Epidermal melanocyte (primary cell): ENCODE measurements at regions not wholly inside any gene's neighbourhood (a gene's known extent, or its start where the extent isn't known, plus 50 kb on each side); places are given as distances from the start of the nearest gene placed in this dataset.
A peak's percentile ranks its signal among the peaks of the same experiment; 100 is the strongest.

Source experiments
- DNase-seq: peaks from one replicate; pipeline ENCODE4 v3.0.0; 2011; ENCODE audit warnings: low spot score; ENCODE audit not compliant: insufficient read length

DNA sequence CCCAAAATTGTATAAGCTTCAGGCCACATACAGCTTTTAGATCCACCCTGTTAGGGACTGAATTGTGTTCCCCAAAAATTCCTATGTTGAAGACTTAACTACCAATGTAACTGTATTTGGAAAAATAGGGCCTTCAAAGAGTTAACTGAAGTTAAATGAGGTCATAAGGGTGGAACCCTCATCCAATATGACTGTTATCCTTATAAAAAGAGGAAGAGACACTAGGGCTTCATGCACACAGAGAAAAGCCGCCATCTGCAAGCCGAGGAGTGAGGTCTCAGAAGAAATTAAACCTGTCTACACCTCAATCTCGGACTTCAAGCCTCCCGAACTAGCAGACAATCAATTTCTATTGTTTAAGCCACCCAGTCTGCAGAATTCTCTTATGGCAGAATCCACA is 317.9 kb upstream of the NFE2L3 start:
- DNase-seq: no peak

DNA sequence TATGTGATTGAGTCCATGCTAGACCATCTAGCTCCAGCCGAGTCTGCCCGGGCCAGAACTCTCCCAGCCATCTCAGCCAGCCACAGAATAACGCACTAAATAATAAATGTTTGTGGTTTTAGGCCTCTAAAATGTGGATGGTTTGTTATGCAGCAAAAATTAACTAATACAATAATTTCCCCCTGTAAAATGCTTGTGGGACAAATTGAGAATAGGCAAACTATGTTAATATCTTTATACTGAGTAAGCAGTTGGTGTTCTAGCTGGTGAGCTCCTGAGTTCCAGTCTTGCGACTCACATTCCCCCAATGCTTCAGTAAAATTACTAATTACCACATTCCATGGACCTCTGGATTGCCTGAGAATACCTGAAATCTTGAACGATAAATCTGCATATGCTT is 316.8 kb upstream of the NFE2L3 start:
- DNase-seq: no peak

GRCh38 chr7:25839084-25839769 is 312.8 kb upstream of the NFE2L3 start:
- DNase-seq: no peak

- no peak for DNase-seq
These were observed 311.7 kb upstream of the NFE2L3 start for GRCh38 chr7:25840209-25840792.

- no peak for DNase-seq
These were observed 310.4 kb upstream of the NFE2L3 start for GRCh38 chr7:25841575-25841974.

GRCh38 chr7:25842201-25842733 is 309.7 kb upstream of the NFE2L3 start:
- DNase-seq: no peak

GRCh38 chr7:25843467-25843866 is 308.5 kb upstream of the NFE2L3 start:
- no peak for DNase-seq

DNA sequence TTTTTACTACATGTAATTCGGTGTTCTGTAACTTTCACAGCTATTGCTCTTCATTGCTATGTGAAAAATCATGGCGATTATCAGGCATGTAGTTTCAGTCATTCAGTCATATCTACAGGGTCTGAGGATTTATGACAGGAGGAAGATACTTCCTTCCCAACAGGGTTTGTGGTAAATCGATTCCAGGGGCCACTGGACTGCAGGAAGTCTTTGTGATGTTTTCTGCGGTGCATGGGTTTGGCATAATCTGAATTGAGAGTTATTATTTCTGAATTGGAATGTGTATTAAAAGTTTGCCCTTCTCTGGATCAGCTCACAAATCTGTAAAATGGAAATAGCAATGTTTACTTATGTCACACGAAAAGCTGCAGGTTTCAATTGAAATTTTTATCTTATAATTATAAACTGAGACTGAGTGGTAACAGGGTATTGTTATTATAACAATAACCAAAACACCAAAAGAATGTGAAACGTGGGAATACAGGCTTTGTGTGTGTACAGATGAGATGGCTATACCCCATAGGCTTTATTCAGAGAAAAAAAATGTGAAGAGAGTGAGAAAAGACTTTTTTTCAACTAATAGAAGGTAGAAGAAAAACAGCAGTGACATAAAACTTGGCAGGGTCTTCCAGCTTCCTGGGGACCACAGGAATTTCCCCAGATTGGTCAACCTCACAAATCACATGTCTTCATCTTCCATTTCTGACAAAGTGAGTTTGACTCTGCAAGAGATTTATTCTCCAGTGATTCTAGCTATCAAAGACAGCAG is 307.7 kb upstream of the NFE2L3 start:
- no peak for DNase-seq

DNA sequence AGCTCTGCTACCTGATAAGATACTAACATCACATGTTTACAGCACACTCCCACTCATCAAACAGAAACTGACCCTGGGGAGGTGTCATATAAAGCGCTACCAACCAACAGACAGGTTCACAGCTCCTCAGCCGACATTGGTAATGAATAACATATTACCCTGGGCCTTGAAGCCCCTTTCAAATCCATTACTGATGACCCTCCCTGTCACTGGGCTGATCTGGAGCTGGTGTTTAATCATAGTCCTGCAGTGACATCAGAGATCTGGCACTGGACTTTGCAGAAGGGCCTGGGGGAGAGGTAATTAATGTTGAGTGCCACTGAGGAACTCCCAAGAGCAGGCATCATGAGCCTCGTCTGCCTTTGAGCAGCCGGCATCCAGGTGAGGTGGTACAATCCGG is 306.5 kb upstream of the NFE2L3 start:
- DNase-seq: no peak

DNA sequence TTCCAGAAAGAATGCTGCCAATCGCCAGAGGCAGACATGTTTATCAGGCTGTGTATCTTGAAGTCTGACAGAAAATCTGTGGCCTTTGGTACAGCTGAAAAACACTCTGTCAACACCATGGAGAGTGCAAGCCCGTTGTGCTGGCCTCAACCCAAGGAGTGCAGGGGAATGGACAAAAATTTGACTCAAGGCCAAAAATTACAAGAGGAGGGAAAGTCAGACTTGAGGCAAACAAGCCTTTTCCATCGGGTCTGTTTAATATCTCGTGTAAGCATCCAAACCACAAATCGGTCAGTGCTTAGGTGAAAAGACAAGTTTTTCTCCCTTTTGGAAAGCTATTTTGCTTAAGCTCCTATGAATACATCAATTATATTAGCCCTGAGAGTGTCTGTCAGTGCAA is 305.3 kb upstream of the NFE2L3 start:
- DNase-seq: peak; percentile 63

DNA sequence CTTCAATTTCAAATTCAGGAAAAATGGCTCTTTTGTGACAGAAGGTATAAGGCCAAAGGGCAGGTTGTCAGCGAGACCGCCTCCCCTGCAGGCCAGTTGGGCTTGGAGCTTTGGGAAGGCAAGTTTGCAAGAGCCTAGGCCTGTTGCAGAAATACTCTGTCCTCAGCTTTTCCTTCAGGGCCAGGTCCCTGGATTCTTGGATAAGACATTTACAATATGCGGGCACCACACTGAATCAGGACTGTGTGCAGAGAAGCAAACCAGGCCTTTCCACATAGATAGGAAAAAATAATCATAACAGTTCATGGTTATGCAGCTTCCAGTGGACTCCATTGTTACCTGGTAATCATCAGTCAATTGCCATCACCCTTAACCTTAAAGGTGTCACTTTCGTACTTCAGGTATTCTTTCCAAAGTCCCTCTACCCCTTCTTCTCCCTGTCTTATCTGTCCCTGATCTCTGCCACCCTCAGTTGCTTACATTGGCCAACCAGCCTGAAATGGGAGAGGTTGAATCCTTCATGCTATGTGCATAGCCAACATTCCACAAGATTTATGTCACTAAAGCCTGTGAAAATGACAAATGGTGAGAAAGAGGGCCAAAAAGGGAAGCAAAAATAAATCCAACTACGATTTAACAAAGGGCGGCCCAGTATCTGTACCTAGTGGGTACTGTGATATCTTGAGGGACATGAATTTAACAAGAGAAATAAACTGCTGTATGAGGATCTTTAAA is 304.5 kb upstream of the NFE2L3 start:
- DNase-seq: no peak

- DNase-seq: peak; percentile 69
These were observed 302.4 kb upstream of the NFE2L3 start for GRCh38 chr7:25849500-25850184.

GRCh38 chr7:25850216-25850615 is 301.8 kb upstream of the NFE2L3 start:
- no peak for DNase-seq

GRCh38 chr7:25850735-25851134 is 301.3 kb upstream of the NFE2L3 start:
- no peak for DNase-seq

- no peak for DNase-seq
These were observed 300.4 kb upstream of the NFE2L3 start for GRCh38 chr7:25851332-25852210.

GRCh38 chr7:25852211-25852938 is 299.6 kb upstream of the NFE2L3 start:
- DNase-seq: no peak

GRCh38 chr7:25852939-25853271 is 299.1 kb upstream of the NFE2L3 start:
- no peak for DNase-seq

DNA sequence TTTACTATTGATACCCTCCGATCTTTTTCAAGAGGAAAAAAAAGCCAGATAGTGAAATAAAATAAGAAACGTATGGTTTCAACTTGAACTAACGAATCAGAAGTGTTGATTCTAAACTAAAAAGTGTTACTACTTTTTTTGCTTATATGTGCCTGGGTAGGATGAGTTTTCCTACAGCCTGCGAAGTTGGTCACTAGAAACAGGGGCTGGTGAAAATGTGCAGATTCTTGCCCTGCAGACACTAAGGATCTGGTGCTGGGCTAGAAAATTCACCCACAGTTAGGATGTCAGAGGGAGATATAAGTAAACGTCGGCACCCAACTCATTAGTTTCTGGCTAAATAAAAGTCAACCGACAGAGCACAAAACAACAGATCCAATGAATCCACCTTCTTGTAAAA is 298.7 kb upstream of the NFE2L3 start:
- no peak for DNase-seq

DNA sequence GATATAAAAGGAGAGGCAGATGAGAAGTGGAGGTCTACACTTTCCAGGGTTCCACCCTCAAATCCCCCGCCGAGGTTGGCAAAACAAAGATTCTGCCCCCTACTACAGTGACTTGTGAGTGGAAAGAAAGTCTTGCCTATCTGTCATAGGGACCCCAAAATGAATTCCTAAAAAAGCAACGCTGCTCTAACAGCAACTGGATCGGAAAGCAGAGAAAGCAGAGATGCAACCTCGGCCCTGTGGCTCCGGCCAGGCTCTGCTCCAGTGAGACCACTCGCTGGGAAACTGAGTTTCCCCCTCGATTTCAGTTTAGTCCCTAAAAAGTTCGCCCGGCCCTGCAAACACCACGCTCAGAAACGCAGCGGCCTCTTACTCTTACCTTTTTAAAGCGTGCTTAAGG is 297.9 kb upstream of the NFE2L3 start:
- no peak for DNase-seq
